H9 (cell line): ENCODE measurements at regions not wholly inside any gene's neighbourhood (a gene's known extent, or its start where the extent isn't known, plus 50 kb on each side); places are given as distances from the start of the nearest gene placed in this dataset.

Experiments used
- DNase-seq: peaks from one replicate; pipeline ENCODE4 v3.0.0-alpha.2; 2017
- H2AFZ ChIP-seq: one replicate; pipeline ENCODE4 v1.6.1; 2013; ENCODE audit warnings: mild to moderate bottlenecking, low read length, control low read depth, moderate library complexity
- H2AK5ac ChIP-seq: 2 replicates; pipeline ENCODE4 v1.6.1; 2013; ENCODE audit warnings: low read length, control low read depth, mixed read lengths; ENCODE audit not compliant: insufficient read length
- H2BK120ac ChIP-seq: one replicate; pipeline ENCODE4 v1.6.1; 2013; ENCODE audit warnings: low read depth, mild to moderate bottlenecking, low read length, control low read depth, inconsistent platforms; ENCODE audit not compliant: poor library complexity, severe bottlenecking
- H2BK12ac ChIP-seq: 2 replicates; pipeline ENCODE4 v1.6.1; 2013; ENCODE audit warnings: low read length, control low read depth, mixed read lengths, low read depth; ENCODE audit not compliant: insufficient read length
- H2BK15ac ChIP-seq: 2 replicates; pipeline ENCODE4 v1.6.1; 2013; ENCODE audit warnings: low read depth, low read length, control low read depth
- H2BK20ac ChIP-seq: one replicate; pipeline ENCODE4 v1.6.1; 2013; ENCODE audit warnings: low read depth, mild to moderate bottlenecking, low read length, control low read depth, inconsistent platforms; ENCODE audit not compliant: poor library complexity, severe bottlenecking
- H2BK5ac ChIP-seq: 2 replicates; pipeline ENCODE4 v1.6.1; 2013; ENCODE audit warnings: low read length, control low read depth, mixed read lengths; ENCODE audit not compliant: insufficient read length
- H3K14ac ChIP-seq: 2 replicates; pipeline ENCODE4 v1.6.1; 2013; ENCODE audit warnings: low read length, control low read depth; ENCODE audit not compliant: insufficient read depth
- H3K18ac ChIP-seq: 2 replicates; pipeline ENCODE4 v1.6.1; 2013; ENCODE audit warnings: low read depth, mild to moderate bottlenecking, mixed read lengths, low read length, control low read depth; ENCODE audit not compliant: insufficient read length
- H3K23ac ChIP-seq: 2 replicates; pipeline ENCODE4 v1.6.1; 2013; ENCODE audit warnings: low read length, control low read depth, mixed read lengths, low read depth; ENCODE audit not compliant: insufficient read length
- H3K23me2 ChIP-seq: 2 replicates; pipeline ENCODE4 v1.6.1; 2013; ENCODE audit warnings: low read depth, mild to moderate bottlenecking, mixed read lengths, low read length, control low read depth; ENCODE audit not compliant: insufficient read length, poor library complexity, severe bottlenecking
- H3K27ac ChIP-seq: 2 replicates; pipeline ENCODE4 v1.5.1; 2013; ENCODE audit warnings: low read length, control low read depth, mixed read lengths, low read depth; ENCODE audit not compliant: insufficient read length
- H3K27me3 ChIP-seq: 2 replicates; pipeline ENCODE4 v1.6.1; 2013; ENCODE audit warnings: low read length, control low read depth, inconsistent platforms; ENCODE audit not compliant: insufficient read depth
- H3K4ac ChIP-seq: 2 replicates; pipeline ENCODE4 v1.6.1; 2013; ENCODE audit warnings: low read depth, mild to moderate bottlenecking, control low read depth, inconsistent platforms, low read length, moderate library complexity
- H3K4me1 ChIP-seq: 2 replicates; pipeline ENCODE4 v1.6.1; 2013; ENCODE audit warnings: low read length, control low read depth, inconsistent platforms; ENCODE audit not compliant: insufficient read depth
- H3K4me2 ChIP-seq: 2 replicates; pipeline ENCODE4 v1.6.1; 2013; ENCODE audit warnings: low read length, control low read depth, mixed read lengths; ENCODE audit not compliant: insufficient read length, insufficient read depth
- H3K56ac ChIP-seq: 2 replicates; pipeline ENCODE4 v1.6.1; 2013; ENCODE audit warnings: low read depth, mild to moderate bottlenecking, mixed read lengths, low read length, control low read depth; ENCODE audit not compliant: insufficient read length
- H3K79me1 ChIP-seq: 2 replicates; pipeline ENCODE4 v1.6.1; 2013; ENCODE audit warnings: low read depth, mild to moderate bottlenecking, moderate library complexity, low read length, control low read depth, inconsistent platforms; ENCODE audit not compliant: insufficient read depth, poor library complexity, severe bottlenecking
- H3K79me2 ChIP-seq: 2 replicates; pipeline ENCODE4 v1.6.1; 2013; ENCODE audit warnings: low read length, control low read depth, inconsistent platforms; ENCODE audit not compliant: insufficient read depth
- H3K9ac ChIP-seq: 2 replicates; pipeline ENCODE4 v1.6.1; 2013; ENCODE audit warnings: low read length, control low read depth, mixed read lengths; ENCODE audit not compliant: insufficient read length; ENCODE audit errors: extremely low read depth
- H3K9me3 ChIP-seq: one replicate; pipeline ENCODE4 v1.6.1; 2013; ENCODE audit warnings: low read depth, low read length, inconsistent platforms; ENCODE audit not compliant: control insufficient read depth
- H3T11ph ChIP-seq: one replicate; pipeline ENCODE4 v1.6.1; 2013; ENCODE audit warnings: mild to moderate bottlenecking, low read length, control low read depth, inconsistent platforms
- H4K20me1 ChIP-seq: one replicate; pipeline ENCODE4 v1.6.1; 2013; ENCODE audit not compliant: control insufficient read depth, insufficient read length, insufficient read depth
- H4K5ac ChIP-seq: 2 replicates; pipeline ENCODE4 v1.6.1; 2013; ENCODE audit warnings: low read depth, mild to moderate bottlenecking, mixed read lengths, low read length, control low read depth; ENCODE audit not compliant: insufficient read length
- H4K8ac ChIP-seq: replicated peaks from 2 replicates; pipeline ENCODE4 v1.6.1; 2013; ENCODE audit warnings: low read length, control low read depth, mixed read lengths, low read depth; ENCODE audit not compliant: insufficient read length
- H4K91ac ChIP-seq: 2 replicates; pipeline ENCODE4 v1.6.1; 2013; ENCODE audit warnings: low read depth, mild to moderate bottlenecking, moderate library complexity, mixed read lengths, low read length, control low read depth; ENCODE audit not compliant: insufficient read length
- H3K27ac Mint-ChIP-seq, 3 experiments: 2 replicates in 2 of 3; 3 replicates in 1 of 3; pipeline ENCODE4 v1.8.0; 2020 to 2021; ENCODE audit warnings: mixed read lengths in 3 of 3, mild to moderate bottlenecking in 1 of 3, moderate library complexity in 1 of 3
- H3K27me3 Mint-ChIP-seq: 2 replicates; pipeline ENCODE4 v1.8.0; 2021; ENCODE audit warnings: low read depth, mild to moderate bottlenecking, moderate library complexity, mixed read lengths
- H3K36me3 Mint-ChIP-seq, 3 experiments: 2 replicates in 2 of 3; 3 replicates in 1 of 3; pipeline ENCODE4 v1.8.0; 2020 to 2021; ENCODE audit warnings: low read depth in 3 of 3, mixed read lengths in 3 of 3; ENCODE audit not compliant: insufficient read depth in 1 of 3
- H3K4me1 Mint-ChIP-seq, 2 experiments: 2 replicates each; pipeline ENCODE4 v1.8.0; 2020; ENCODE audit warnings: mixed read lengths in 2 of 2
- H3K4me3 Mint-ChIP-seq, 2 experiments: 2 replicates in 1 of 2; 3 replicates in 1 of 2; pipeline ENCODE4 v1.8.0; 2020 to 2021; ENCODE audit warnings: mild to moderate bottlenecking in 2 of 2, mixed read lengths in 2 of 2, moderate library complexity in 1 of 2
- H3K9me3 Mint-ChIP-seq, 2 experiments: 2 replicates in 1 of 2; 3 replicates in 1 of 2; pipeline ENCODE4 v1.8.0; 2020; ENCODE audit warnings: mild to moderate bottlenecking in 2 of 2, mixed read lengths in 2 of 2, moderate library complexity in 1 of 2
- WGBS: extraction: QIAGEN DNeasy Blood & Tissue Kit; methylation state at CpG from one replicate; pipeline ENCODE4 v1.1.7; 2013; ENCODE audit warnings: missing lambda C conversion rate, low lambda C conversion rate, mixed read lengths; ENCODE audit not compliant: insufficient read length; ENCODE audit errors: extremely low coverage; 5-methylcytosine and 5-hydroxymethylcytosine counted together
- TF ChIP-seq, protein P1 (sequence below): fragments of 200-600 bp; sonication (generic); conservative IDR thresholded peaks from 3 replicates; pipeline ENCODE4 v1.8.0; 2021; ENCODE audit warnings: antibody characterized with exemption, mild to moderate bottlenecking

- Mint-ChIP-seq H3K4me1 (peaks cover 6 to 7% of the 10 kb centered on the region in 2 experiments), H3K27ac (no peak overlapping the region), H3K9me3 (no peaks in the 10 kb centered on the region), H3K27me3 (no peaks in the 10 kb centered on the region), H3K36me3 (no peaks in the 10 kb centered on the region), H3K4me3 (no peak overlapping the region)
- Histone ChIP-seq H3K9me3 (no peaks in the 10 kb centered on the region), H3K79me1 (no peaks in the 10 kb centered on the region), H3K79me2 (no peaks in the 10 kb centered on the region), H2AK5ac (no peak overlapping the region), H4K5ac (no peak overlapping the region), H3K23me2 (no peaks in the 10 kb centered on the region), H3K27ac (no peak overlapping the region), H2BK20ac (no peak overlapping the region), H2BK12ac (no peak overlapping the region), H3K23ac (no peak overlapping the region), H3K14ac (no peak overlapping the region), H2BK120ac (no peak overlapping the region), H3K4me1 (no peaks in the 10 kb centered on the region), H2AFZ (no peak overlapping the region), H3K4ac (no peak overlapping the region), H4K91ac (no peak overlapping the region), H3K18ac (no peak overlapping the region), H3K4me2 (no peak overlapping the region), H3K27me3 (no peaks in the 10 kb centered on the region), H4K20me1 (no peaks in the 10 kb centered on the region), H3K56ac (no peak overlapping the region), H4K8ac (no peak overlapping the region), H2BK15ac (no peak overlapping the region), H3K9ac (no peak overlapping the region), H3T11ph (no peak overlapping the region), H2BK5ac (no peak overlapping the region)
- TF ChIP-seq, protein P1, sequence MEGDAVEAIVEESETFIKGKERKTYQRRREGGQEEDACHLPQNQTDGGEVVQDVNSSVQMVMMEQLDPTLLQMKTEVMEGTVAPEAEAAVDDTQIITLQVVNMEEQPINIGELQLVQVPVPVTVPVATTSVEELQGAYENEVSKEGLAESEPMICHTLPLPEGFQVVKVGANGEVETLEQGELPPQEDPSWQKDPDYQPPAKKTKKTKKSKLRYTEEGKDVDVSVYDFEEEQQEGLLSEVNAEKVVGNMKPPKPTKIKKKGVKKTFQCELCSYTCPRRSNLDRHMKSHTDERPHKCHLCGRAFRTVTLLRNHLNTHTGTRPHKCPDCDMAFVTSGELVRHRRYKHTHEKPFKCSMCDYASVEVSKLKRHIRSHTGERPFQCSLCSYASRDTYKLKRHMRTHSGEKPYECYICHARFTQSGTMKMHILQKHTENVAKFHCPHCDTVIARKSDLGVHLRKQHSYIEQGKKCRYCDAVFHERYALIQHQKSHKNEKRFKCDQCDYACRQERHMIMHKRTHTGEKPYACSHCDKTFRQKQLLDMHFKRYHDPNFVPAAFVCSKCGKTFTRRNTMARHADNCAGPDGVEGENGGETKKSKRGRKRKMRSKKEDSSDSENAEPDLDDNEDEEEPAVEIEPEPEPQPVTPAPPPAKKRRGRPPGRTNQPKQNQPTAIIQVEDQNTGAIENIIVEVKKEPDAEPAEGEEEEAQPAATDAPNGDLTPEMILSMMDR, result no peak
- WGBS, result no CpG with 5 or more reads among the region's 1 CpG
- DNase-seq, result no peak
Observed at GRCh38 chr13:87907202-87907601, 236.0 kb downstream of the SLITRK5 start.
